Stimulated activated CD8-positive, alpha-beta memory T cell treated with anti-CD3 and anti-CD28 coated beads, Interleukin-2, amount 100 ng/mL, for 1 hour (primary cell): ENCODE measurements at regions not wholly inside any gene's neighbourhood (a gene's known extent, or its start where the extent isn't known, plus 50 kb on each side); places are given as distances from the start of the nearest gene placed in this dataset.
"Not testable (repeated sequence)": the region's sequence is repeated elsewhere in the genome, so short reads cannot be mapped to it uniquely, and the experiment has no call there.

Experiments used
- DNase-seq, 2 donors: peaks; one replicate each; pipeline ENCODE4 v3.0.0-alpha.2; 2020; ENCODE audit warnings: low read depth in 2 of 2

GRCh38 chr16:16448423-16448822, 69.5 kb downstream of the NPIPA7 start:
- not testable (repeated sequence) for DNase-seq

GRCh38 chr16:16449712-16450237, 70.8 kb downstream of the NPIPA7 start:
- DNase-seq, result not testable (repeated sequence)

- not testable (repeated sequence) for DNase-seq
Observed at GRCh38 chr16:16451721-16452410, 72.9 kb downstream of the NPIPA7 start.

- DNase-seq, result not testable (repeated sequence)
Observed at GRCh38 chr16:16458579-16458978, 79.6 kb downstream of the NPIPA7 start.

- not testable (repeated sequence) for DNase-seq
Observed at GRCh38 chr16:16463792-16464191, 84.9 kb downstream of the NPIPA7 start.

- not testable (repeated sequence) for DNase-seq
Observed at GRCh38 chr16:16488919-16489318, 110.0 kb downstream of the NPIPA7 start.

- not testable (repeated sequence) for DNase-seq
Observed at GRCh38 chr16:16489466-16489865, 110.5 kb downstream of the NPIPA7 start.

GRCh38 chr16:16494114-16494513, 115.2 kb downstream of the NPIPA7 start:
- DNase-seq, result not testable (repeated sequence)

- not testable (repeated sequence) for DNase-seq
Observed at GRCh38 chr16:16494998-16495397, 116.1 kb downstream of the NPIPA7 start.

GRCh38 chr16:16499875-16500274, 120.9 kb downstream of the NPIPA7 start:
- DNase-seq, result not testable (repeated sequence)

- DNase-seq, result not testable (repeated sequence)
Observed at GRCh38 chr16:16507041-16507440, 128.1 kb downstream of the NPIPA7 start.

GRCh38 chr16:16508344-16508743, 129.4 kb downstream of the NPIPA7 start:
- not testable (repeated sequence) for DNase-seq

GRCh38 chr16:16519395-16519794, 140.5 kb downstream of the NPIPA7 start:
- DNase-seq, result not testable (repeated sequence)

- DNase-seq, result not testable (repeated sequence)
Observed at GRCh38 chr16:16521239-16522002, 142.5 kb downstream of the NPIPA7 start.

- not testable (repeated sequence) for DNase-seq
Observed at GRCh38 chr16:16526998-16527397, 148.1 kb downstream of the NPIPA7 start.

GRCh38 chr16:16530744-16531143, 151.8 kb downstream of the NPIPA7 start:
- not testable (repeated sequence) for DNase-seq

GRCh38 chr16:16535565-16535964, 156.6 kb downstream of the NPIPA7 start:
- not testable (repeated sequence) for DNase-seq

GRCh38 chr16:16536151-16536550, 157.2 kb downstream of the NPIPA7 start:
- not testable (repeated sequence) for DNase-seq

- DNase-seq, result not testable (repeated sequence)
Observed at GRCh38 chr16:16549710-16550109, 170.8 kb downstream of the NPIPA7 start.

- not testable (repeated sequence) for DNase-seq
Observed at GRCh38 chr16:16550824-16551223, 171.9 kb downstream of the NPIPA7 start.

- DNase-seq, result not testable (repeated sequence)
Observed at GRCh38 chr16:16552819-16553340, 173.9 kb downstream of the NPIPA7 start.

GRCh38 chr16:16559179-16559740, 180.3 kb downstream of the NPIPA7 start:
- not testable (repeated sequence) for DNase-seq
